Astrocyte of the cerebellum (primary cell): ENCODE measurements at regions not wholly inside any gene's neighbourhood (a gene's known extent, or its start where the extent isn't known, plus 50 kb on each side); places are given as distances from the start of the nearest gene placed in this dataset.

Experiments used
- DNase-seq: peaks from one replicate; pipeline ENCODE4 v3.0.0-alpha.2; 2011; ENCODE audit warnings: low read depth
- H3K4me3 ChIP-seq: 2 replicates; pipeline ENCODE4 v1.5.1; 2011; ENCODE audit warnings: mild to moderate bottlenecking, low read depth, low read length, moderate library complexity
- in situ Hi-C: cut with HindIII; loops from 2 replicates; pipeline ENCODE4 v1.10.0; 2017; ENCODE audit warnings: low sequenced_read_pairs
- TF ChIP-seq, protein P1 (sequence below): IDR thresholded peaks from 2 replicates; pipeline ENCODE4 v1.5.1; 2012; ENCODE audit warnings: low read length, low read depth, moderate library complexity, mild to moderate bottlenecking; ENCODE audit errors: missing control alignments

DNA sequence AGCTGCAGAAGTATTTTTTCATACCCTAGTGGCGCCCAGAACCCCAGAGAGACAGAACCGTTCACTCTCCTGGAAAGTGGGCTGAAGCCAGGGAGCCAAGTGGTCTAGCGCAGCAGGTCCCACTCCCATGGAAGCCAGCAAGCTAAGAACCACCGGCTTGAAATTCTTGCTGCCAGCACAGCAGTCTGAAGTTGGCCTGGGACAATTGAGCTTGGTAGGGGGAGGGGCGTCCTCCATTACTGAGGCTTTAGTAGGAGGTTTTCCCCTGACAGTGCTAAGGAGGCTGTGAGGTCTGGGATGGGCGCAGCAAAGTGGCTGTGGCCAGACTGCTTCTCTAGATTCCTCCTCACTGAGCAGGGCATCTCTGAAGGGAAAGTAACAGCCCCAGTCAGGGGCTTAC is 84.5 kb upstream of the ATXN3L start:
- in situ Hi-C loops = no loop called here
- no peak overlapping the region for H3K4me3 ChIP-seq
- no peak for DNase-seq
- TF ChIP-seq, protein P1, sequence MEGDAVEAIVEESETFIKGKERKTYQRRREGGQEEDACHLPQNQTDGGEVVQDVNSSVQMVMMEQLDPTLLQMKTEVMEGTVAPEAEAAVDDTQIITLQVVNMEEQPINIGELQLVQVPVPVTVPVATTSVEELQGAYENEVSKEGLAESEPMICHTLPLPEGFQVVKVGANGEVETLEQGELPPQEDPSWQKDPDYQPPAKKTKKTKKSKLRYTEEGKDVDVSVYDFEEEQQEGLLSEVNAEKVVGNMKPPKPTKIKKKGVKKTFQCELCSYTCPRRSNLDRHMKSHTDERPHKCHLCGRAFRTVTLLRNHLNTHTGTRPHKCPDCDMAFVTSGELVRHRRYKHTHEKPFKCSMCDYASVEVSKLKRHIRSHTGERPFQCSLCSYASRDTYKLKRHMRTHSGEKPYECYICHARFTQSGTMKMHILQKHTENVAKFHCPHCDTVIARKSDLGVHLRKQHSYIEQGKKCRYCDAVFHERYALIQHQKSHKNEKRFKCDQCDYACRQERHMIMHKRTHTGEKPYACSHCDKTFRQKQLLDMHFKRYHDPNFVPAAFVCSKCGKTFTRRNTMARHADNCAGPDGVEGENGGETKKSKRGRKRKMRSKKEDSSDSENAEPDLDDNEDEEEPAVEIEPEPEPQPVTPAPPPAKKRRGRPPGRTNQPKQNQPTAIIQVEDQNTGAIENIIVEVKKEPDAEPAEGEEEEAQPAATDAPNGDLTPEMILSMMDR = no peak

DNA sequence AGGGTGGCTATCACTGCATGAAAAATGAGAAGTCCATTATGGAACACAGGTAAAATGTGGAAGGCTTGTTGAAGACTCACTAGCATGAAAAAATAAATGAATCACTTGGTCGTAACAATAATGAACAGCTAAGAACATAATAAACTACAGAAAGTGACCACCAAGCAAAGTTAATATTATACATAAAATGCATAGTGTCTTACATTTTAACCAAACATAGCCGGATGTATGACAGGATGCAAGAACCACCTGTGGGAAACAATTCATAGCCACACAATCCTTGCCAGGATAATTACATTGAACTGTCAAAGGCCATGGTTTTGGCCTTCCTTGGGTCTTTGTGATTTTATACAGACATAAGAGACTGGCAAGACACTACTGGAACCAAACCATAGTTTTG is 81.9 kb upstream of the ATXN3L start:
- in situ Hi-C loops = no loop called here
- no peak for DNase-seq
- TF ChIP-seq, protein P1 = no peak
- H3K4me3 ChIP-seq = no peak overlapping the region

DNA sequence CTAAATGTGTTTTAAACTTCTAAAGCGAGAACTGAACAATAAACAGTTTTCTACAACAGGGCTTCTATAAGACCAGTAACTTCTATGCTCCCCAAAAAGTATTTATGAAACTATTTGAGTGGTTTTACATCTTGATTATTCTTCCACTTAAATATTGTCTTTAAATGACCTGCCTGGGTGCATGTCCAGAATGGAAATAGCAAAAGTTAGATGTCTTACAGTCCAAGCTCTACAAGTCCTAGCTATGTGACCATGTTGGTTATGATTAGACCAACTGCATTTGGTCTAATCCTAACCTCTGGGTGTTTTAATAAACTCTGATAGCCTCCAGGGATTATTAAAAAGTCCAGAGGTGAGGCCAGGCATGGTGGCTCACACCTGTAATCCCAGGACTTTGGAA is 79.0 kb upstream of the ATXN3L start:
- in situ Hi-C loops = no loop called here
- no peak for DNase-seq
- no peak overlapping the region for H3K4me3 ChIP-seq
- TF ChIP-seq, protein P1 = no peak

DNA sequence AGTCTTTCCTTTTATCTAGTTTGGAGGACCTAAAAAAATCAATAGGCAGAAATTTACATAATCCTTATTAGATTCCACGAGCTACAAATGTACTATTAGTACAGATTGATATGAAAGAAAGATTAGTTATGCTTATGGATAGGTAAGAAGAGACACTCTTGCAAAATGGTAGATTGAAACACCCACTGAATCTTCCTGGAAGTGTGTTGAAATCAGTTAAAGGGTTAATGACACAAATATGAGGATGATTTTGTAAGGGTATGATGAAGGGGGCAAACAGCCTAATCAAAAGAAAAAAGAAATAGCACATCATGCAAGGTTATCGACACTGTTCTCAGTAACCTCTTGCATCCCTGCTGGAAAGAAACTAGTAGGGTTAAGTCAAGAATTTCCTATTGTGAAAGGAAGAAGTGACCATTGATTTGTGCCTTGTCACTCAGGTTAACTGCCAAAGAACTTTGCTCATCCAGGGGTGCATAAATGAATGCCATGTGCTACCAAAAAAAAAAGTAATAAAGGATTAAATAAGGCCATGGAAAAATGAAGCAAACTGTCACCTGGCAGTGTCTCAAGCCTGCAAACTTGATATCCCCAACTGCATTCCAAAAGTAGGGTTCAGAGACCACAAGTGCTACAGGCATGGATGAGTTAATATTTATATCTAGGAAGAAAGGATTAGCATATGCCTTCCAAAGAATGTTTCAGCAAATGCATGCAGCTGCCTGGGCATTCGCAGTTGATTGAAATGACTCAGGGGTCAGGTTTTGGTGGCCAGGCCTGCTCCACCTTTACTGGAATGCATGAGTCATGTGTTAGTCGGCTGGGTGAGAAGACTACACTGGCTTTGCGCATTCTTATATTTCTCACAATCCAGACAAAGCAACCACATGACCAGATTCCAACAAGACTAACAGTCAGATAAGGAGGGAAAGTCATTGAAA is 78.3 kb upstream of the ATXN3L start:
- DNase-seq = peak; percentile 94

DNA sequence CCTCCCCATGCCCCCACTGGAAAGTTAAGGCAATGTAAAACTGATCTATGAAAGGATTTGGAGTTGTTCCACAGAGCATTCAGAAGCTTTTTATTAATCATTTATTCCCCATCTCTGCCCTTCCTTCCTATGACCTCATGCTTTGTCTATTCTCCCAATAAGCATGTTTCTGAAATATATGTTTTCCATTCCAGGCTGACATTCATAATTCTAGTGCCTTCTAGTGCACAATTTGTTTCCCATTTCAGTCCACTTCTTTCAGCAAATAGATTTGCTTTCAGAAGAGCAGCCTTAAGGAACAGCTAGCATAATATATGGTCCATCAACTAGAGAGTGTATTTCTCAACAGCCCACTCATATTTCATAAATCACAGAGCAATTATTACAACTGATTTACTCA is 77.1 kb upstream of the ATXN3L start:
- no peak for DNase-seq
- H3K4me3 ChIP-seq = no peak overlapping the region
- in situ Hi-C loops = no loop called here
- TF ChIP-seq, protein P1 = no peak

More for the DNA sequence above, 78.3 kb upstream of the ATXN3L start:
- no peak overlapping the region for H3K4me3 ChIP-seq
- TF ChIP-seq, protein P1 = no peak
- in situ Hi-C loops = no loop called here

DNA sequence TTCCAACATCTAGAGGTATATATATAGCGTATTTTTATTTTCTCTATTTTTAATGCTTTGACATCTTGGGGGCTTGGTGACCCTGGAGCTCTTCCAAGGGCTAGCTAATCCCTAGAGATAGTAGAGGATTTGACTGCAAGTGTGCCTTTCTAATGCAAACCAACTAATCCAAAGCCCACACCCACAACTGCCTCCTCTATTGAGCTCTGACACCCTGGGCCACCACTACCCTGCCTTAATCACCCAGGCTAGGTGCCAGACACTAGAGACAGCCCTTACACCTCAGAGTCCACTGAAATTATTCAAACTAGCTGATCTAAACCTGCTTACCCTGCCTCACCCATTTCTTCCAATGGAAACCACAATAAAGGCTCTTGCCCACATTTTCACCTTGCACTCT is 69.6 kb upstream of the ATXN3L start:
- no peak for DNase-seq
- TF ChIP-seq, protein P1 = no peak
- H3K4me3 ChIP-seq = no peak overlapping the region
- in situ Hi-C loops = no loop called here
